Superior temporal gyrus (tissue), 1 donor: ENCODE measurements at regions not wholly inside any gene's neighbourhood (a gene's known extent, or its start where the extent isn't known, plus 50 kb on each side); places are given as distances from the start of the nearest gene placed in this dataset.

ENCODE experiments used
- DNase-seq: peaks from one replicate; pipeline ENCODE4 v3.0.0-alpha.2; 2016; ENCODE audit errors: extremely low spot score

DNA sequence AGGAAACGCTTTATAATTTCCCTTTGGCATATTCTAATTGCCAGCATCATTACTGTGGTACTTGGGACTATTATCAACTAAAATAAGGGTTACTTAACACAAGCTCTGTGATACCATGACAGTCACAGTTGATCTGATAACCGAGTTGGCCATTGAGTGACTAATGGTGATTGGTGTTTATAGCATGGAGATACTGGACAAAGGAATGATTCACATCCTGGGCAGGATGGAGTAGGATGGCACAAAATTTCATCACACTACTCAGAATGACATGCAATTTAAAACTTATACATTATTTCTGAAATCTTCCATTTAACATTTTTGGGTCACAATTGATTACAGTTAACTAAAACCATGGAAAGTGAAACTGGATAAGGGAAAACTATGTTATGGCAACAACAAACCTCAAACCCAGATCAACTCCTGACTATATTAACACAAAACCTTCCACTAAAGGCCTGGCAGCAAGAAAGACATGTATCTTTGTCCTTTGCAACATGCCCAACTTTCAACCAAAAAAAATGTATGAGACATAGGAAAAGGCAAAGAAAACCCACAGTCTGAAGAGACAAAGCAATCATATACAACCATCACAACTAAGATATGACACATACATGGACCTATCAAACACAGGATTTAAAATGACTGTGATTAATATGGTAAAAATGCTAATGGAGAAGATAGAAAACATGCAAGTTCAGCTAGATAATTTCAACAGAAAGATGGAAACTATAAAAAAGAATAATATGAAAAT is 208.5 kb upstream of the NRP1 start:
- DNase-seq = no peak

DNA sequence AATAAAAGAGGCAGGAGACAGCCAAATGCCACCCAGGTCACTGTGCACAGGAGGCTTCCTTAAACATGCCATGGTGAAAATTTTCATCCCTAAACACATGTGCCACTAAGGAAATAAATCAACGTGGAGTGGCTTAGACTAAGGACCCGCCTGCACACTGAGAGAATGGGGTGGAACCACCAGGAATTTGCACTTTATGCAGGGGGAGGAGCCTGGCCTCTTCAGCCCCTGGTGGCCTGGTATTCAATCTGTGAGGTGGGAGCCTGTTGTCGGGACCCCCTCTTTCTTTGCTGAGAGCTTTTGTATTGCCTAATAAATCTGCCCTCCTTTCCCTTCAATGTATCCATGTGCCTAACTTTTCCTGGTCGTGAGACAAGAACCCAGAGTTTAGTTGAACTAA is 204.6 kb upstream of the NRP1 start:
- no peak for DNase-seq

DNA sequence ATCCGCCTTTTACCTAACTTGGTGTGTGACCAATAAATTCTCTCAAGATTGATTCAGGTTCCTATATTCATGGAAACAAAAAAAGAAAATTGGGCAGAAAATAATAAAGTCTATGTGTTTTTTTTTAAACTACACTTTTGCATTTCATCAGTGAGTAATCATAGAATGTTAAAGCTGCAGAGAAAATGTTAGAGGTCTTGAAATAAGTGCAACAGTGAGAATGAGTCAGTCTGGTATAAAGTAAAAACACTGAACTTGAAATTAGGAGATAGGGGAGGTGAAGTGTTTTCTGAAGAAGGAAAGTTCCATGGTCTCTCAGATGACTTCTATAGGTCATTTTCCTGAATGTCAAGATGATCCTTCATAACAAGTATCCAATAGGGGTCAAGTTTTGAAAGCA is 202.6 kb upstream of the NRP1 start:
- DNase-seq = no peak

- DNase-seq = no peak
Measured at GRCh38 chr10:33536508-33536907, 202.0 kb upstream of the NRP1 start.

DNA sequence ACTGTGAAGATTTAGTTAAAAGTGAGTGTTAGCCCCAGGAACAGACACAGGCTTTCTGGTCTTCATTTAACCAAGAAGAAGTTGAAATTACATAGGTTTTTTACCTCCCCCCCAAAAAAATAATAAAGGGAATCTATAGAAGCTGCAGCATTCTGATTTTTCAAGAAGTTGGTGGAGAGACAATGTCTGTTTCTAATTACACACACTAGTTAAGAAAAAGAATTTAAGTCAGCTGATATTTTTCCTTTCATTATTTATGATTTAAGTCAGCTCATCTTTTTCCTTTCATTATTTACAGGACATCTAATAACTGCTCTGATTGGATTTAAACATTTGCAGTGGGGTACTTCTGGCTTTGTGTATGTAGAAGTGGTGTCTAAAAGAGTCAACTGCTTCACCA is 201.4 kb upstream of the NRP1 start:
- no peak for DNase-seq

- no peak for DNase-seq
Measured at GRCh38 chr10:33534416-33534815, 199.9 kb upstream of the NRP1 start.

DNA sequence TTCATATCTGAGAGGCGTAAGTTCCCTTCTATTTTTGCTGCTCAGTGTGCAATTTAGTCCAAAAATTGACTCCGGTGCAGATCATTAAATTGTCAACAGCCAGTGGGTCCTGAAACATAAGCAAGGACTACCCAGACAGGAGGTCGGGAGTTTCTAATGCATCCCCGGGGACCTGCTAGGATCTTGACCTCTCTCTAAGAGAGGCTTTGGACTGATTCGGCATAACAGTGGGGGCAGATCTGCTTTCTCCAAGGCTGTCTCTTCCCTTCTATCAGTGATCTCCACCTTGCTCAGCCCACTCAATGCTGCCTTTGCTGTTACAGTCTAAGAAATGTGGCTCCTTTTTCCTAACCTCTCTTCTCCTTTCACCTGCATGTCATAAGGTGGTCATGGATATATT is 199.1 kb upstream of the NRP1 start:
- DNase-seq = no peak

GRCh38 chr10:33532901-33533300 is 198.4 kb upstream of the NRP1 start:
- no peak for DNase-seq

DNA sequence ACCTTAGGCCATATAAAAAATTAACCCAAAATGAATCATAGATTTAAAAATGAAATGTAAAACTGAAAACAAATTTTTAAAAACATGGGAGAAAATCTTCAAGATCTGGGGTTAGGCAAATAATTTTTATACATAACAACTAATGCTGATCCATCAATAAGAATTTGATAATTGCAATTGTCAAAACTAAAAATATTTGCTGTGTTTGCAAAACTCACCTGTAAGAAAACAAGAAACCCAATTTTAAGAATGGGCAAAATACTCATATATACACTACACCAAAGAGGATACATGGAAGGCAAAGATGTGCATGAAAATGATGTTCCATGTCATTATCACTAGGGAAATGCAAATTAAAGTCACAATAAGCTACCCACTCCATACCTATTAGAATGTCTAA is 194.8 kb upstream of the NRP1 start:
- DNase-seq = no peak

GRCh38 chr10:33524966-33525365 is 190.5 kb upstream of the NRP1 start:
- DNase-seq = no peak

- DNase-seq = no peak
Measured at GRCh38 chr10:33524041-33524440, 189.6 kb upstream of the NRP1 start.

GRCh38 chr10:33523236-33523792 is 188.8 kb upstream of the NRP1 start:
- DNase-seq = no peak

DNA sequence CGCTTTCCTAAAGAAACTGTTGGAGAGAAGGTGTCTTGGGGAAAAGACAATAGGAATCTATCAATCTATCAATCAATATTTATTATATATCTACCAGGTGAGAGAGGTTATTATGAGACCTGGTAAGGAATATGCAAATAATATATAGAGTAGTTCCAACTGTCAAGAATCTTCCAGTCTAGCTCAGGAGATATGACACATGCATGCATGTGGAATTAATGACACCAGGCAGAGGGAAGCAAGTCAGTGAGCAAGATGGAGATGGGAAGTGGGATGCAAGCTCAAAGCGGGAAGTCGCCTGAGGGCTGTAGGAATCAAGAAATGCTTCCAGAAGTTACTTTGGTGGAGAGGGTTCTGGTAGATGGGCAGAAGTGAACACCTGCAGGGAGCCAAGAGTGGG is 187.4 kb upstream of the NRP1 start:
- DNase-seq = no peak

GRCh38 chr10:33521062-33521461 is 186.6 kb upstream of the NRP1 start:
- DNase-seq = no peak

DNA sequence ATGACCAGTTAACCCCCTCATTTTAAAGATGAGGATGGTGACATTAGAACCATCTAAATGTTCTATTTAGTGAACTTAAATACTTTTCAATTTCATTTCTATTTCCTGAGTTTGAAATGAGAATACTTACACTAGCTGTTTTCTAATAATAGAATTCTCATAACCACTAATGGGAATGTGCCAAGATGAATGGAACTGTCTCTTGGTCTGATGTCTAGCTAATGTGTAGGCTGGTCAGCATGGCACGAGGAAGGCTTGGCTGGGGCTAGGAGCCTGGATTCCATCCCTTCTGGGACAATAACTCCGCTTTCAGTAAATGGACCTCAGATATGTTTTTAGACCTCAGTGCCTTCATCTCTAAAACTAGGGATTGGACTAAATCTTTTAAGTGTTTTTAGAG is 185.8 kb upstream of the NRP1 start:
- DNase-seq = no peak

DNA sequence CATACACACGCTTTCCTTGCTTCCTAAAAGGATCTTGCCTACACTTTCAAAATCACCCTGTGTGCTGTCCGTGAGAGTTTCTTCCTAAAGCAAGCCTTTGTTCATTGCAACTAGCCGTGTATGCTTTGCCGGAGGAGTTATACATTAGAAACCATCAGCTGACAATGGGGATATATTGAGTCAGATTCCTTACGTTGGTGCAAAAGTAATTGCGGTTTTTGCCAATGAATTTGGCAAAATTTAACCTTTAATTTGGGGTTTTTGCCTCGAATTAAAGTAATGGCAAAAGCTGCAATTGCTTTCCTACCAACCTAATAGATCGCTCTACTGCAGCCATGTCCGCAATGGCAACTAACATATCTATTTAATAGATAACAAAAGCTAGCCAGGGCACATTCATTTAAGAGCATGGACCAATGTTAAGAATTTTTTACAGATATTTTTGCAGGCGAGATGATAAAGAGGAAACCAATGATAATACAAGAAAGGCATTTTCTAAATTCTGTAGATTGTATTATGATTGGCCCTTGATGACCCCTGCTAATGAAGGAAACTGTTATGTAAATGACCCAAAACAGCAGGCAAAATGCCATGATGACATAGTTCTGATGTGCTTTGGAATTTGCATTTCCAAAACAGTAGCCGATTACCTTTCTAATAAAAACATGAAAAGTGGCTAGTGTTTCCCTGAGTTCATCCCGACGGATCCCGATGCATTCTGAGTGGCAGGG is 184.8 kb upstream of the NRP1 start:
- DNase-seq = no peak

DNA sequence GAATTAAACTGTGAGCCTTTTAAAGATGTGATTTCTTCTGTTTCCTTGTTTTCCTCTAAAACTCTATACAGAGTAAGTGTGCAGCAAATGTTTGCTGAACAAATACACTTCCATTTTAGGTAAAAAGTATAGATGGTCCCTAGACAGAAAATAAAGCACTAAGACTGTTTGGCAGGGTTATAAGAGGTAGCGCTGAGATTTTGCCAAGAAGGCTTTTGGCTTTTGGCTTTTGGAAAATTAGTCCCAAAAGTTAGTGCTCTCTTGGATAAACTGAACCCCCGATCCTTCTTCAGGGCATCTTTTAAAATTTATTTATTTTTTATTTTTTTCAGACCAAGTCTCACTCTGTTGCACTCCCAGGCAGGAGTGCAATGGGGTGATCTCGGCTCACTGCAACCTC is 175.7 kb upstream of the NRP1 start:
- no peak for DNase-seq

DNA sequence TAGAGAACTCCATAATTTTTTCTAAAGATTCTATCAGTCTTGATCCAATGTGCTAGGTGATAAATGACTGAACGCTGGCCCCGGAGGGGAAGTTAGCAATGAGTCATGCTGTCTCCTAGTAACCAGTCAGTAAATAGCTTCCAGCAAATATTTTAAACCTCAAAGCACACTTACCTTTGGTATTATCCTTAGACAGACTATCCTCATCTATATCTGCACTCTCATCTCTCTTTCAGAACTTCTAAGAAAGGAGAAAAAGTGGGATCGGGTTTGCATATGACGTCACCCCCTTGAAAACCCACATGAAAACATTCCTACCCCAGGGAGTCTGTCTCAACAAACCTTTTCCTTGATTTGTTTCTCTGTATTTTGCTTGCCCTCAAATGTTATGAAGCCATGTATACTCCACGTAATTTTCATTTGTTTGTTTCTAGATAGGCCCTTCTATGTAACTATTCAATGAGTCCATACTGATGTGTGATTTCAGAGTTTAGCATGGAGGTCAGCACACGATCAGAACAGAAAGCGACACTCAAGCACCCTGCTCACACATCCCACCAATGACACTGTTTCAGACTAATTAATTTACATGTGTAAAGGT is 174.9 kb upstream of the NRP1 start:
- no peak for DNase-seq

DNA sequence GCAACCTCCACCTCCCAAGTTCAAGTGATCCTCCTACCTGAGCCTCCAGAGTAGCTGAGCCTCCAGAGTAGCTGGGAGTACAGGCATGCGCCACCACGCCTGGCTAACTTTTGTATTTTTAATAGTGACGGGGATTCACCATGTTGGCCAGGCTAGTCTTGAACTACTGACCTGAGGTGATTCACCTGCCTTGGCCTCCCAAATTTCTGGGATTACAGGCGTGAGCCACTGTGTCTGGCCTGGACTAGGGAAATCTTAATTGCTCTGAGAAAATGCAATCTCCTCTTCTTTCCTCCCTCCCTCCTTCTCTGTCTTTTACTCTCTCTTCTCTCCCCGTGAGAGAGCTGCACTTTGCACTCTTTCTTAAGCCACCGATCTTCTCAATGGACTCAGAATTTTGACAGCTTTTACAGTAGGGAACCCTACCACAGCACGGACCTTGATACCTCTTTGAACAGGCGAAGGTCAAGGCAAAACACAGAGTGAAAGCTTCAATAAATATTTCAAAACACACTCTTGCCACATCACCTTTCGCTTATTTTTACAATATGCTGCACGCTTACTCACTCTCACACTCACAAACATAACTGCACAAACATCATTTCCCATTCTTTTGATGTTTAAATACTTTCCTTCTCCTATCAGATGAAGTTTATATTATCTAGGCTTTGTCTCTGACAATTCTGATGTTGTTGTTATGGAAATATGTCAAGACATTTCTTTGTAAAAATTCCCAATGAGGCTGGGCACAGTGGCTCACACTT is 173.4 kb upstream of the NRP1 start:
- DNase-seq = no peak

- DNase-seq = no peak
Measured at GRCh38 chr10:33506838-33507661, 172.6 kb upstream of the NRP1 start.

GRCh38 chr10:33506391-33506790 is 171.9 kb upstream of the NRP1 start:
- no peak for DNase-seq
